ENCODE measurements at regions not wholly inside any gene's neighbourhood (a gene's known extent, or its start where the extent isn't known, plus 50 kb on each side); places are given as distances from the start of the nearest gene placed in this dataset.

GRCh38 chr4:53688186-53688790 lies 97.0 kb upstream of the LNX1 start:
- H3K4me3 ChIP-seq (ENCODE audit: low read depth, low read length): no peak overlapping the region
- H3K36me3 ChIP-seq (ENCODE audit: control insufficient read depth, insufficient read depth, low read length): no peaks in the 10 kb centered on the region
- no peak for TF ChIP-seq CTCF (IDR thresholded peaks at IDR 0.05; ENCODE audit: insufficient read depth, low read length, poor library complexity, severe bottlenecking)
- H3K27me3 ChIP-seq (ENCODE audit: control insufficient read depth, insufficient read depth, low read length): no peaks in the 10 kb centered on the region
- DNase-seq (ENCODE audit: low read depth): peak; percentile 84

GRCh38 chr4:53686521-53686920 lies 95.2 kb upstream of the LNX1 start:
- Histone ChIP-seq H3K36me3 (ENCODE audit: control insufficient read depth, insufficient read depth, low read length) (no peaks in the 10 kb centered on the region), H3K27me3 (ENCODE audit: control insufficient read depth, insufficient read depth, low read length) (no peaks in the 10 kb centered on the region), H3K4me3 (ENCODE audit: low read depth, low read length) (no peak overlapping the region)
- no peak for DNase-seq (ENCODE audit: low read depth)
- TF ChIP-seq CTCF (IDR thresholded peaks at IDR 0.05; ENCODE audit: insufficient read depth, low read length, poor library complexity, severe bottlenecking): no peak

GRCh38 chr4:53684136-53685130 lies 93.1 kb upstream of the LNX1 start:
- no peak for DNase-seq (ENCODE audit: low read depth)
- no peak overlapping the region for H3K4me3 ChIP-seq (ENCODE audit: low read depth, low read length)
- no peaks in the 10 kb centered on the region for H3K36me3 ChIP-seq (ENCODE audit: control insufficient read depth, insufficient read depth, low read length)
- no peaks in the 10 kb centered on the region for H3K27me3 ChIP-seq (ENCODE audit: control insufficient read depth, insufficient read depth, low read length)
- no peak for TF ChIP-seq CTCF (IDR thresholded peaks at IDR 0.05; ENCODE audit: insufficient read depth, low read length, poor library complexity, severe bottlenecking)

GRCh38 chr4:53682908-53683307 lies 91.6 kb upstream of the LNX1 start:
- DNase-seq (ENCODE audit: low read depth): no peak
- Histone ChIP-seq H3K4me3 (ENCODE audit: low read depth, low read length) (no peak overlapping the region), H3K27me3 (ENCODE audit: control insufficient read depth, insufficient read depth, low read length) (no peaks in the 10 kb centered on the region), H3K36me3 (ENCODE audit: control insufficient read depth, insufficient read depth, low read length) (no peaks in the 10 kb centered on the region)
- TF ChIP-seq CTCF (IDR thresholded peaks at IDR 0.05; ENCODE audit: insufficient read depth, low read length, poor library complexity, severe bottlenecking): no peak

GRCh38 chr4:53682196-53682595 lies 90.9 kb upstream of the LNX1 start:
- TF ChIP-seq CTCF (IDR thresholded peaks at IDR 0.05; ENCODE audit: insufficient read depth, low read length, poor library complexity, severe bottlenecking): no peak
- no peak overlapping the region for H3K4me3 ChIP-seq (ENCODE audit: low read depth, low read length)

More at GRCh38 chr4:53682196-53682595, 90.9 kb upstream of the LNX1 start:
- no peaks in the 10 kb centered on the region for H3K27me3 ChIP-seq (ENCODE audit: control insufficient read depth, insufficient read depth, low read length)
- H3K36me3 ChIP-seq (ENCODE audit: control insufficient read depth, insufficient read depth, low read length): no peaks in the 10 kb centered on the region
- no peak for DNase-seq (ENCODE audit: low read depth)
